HG03439 (cell line): ENCODE measurements at regions not wholly inside any gene's neighbourhood (a gene's known extent, or its start where the extent isn't known, plus 50 kb on each side); places are given as distances from the start of the nearest gene placed in this dataset.

Source experiments
- ATAC-seq: cut with Tn5 transposase; IDR thresholded peaks from one replicate; pipeline ENCODE4 v1.9.1; 2021; ENCODE audit warnings: mild to moderate bottlenecking, moderate library complexity; ENCODE audit not compliant: unreplicated experiment

- no peak for ATAC-seq
These were observed 73.4 kb downstream of the FOXD1 start for GRCh38 chr5:73375191-73375545.

- ATAC-seq, result no peak
These were observed 73.9 kb downstream of the FOXD1 start for GRCh38 chr5:73374520-73375190.

GRCh38 chr5:73373814-73374510 lies 74.6 kb downstream of the FOXD1 start:
- no peak for ATAC-seq

GRCh38 chr5:73370640-73371583 lies 77.7 kb downstream of the FOXD1 start:
- ATAC-seq, result no peak

- ATAC-seq, result no peak
These were observed 78.5 kb downstream of the FOXD1 start for GRCh38 chr5:73370095-73370494.

- no peak for ATAC-seq
These were observed 79.3 kb downstream of the FOXD1 start for GRCh38 chr5:73369278-73369677.

- ATAC-seq, result no peak
These were observed 80.9 kb downstream of the FOXD1 start for GRCh38 chr5:73367650-73368049.

- ATAC-seq, result no peak
These were observed 82.4 kb downstream of the FOXD1 start for GRCh38 chr5:73365990-73366667.

GRCh38 chr5:73365301-73365853 lies 83.2 kb downstream of the FOXD1 start:
- ATAC-seq, result no peak

- ATAC-seq, result no peak
These were observed 84.5 kb downstream of the FOXD1 start for GRCh38 chr5:73363911-73364730.

GRCh38 chr5:73359395-73359794 lies 89.2 kb downstream of the FOXD1 start:
- no peak for ATAC-seq

- ATAC-seq, result no peak
These were observed 90.2 kb downstream of the FOXD1 start for GRCh38 chr5:73358366-73358765.

- ATAC-seq, result no peak
These were observed 91.0 kb downstream of the FOXD1 start for GRCh38 chr5:73357576-73357975.

GRCh38 chr5:73355108-73355507 lies 93.5 kb downstream of the FOXD1 start:
- no peak for ATAC-seq

GRCh38 chr5:73354406-73354805 lies 94.2 kb downstream of the FOXD1 start:
- ATAC-seq, result no peak

GRCh38 chr5:73352649-73353230 lies 95.8 kb downstream of the FOXD1 start:
- no peak for ATAC-seq

- ATAC-seq, result no peak
These were observed 96.3 kb downstream of the FOXD1 start for GRCh38 chr5:73352243-73352642.

GRCh38 chr5:73351593-73351992 lies 97.0 kb downstream of the FOXD1 start:
- no peak for ATAC-seq

GRCh38 chr5:73346878-73347408 lies 101.6 kb downstream of the FOXD1 start:
- ATAC-seq, result no peak
